ENCODE measurements at regions not wholly inside any gene's neighbourhood (a gene's known extent, or its start where the extent isn't known, plus 50 kb on each side); places are given as distances from the start of the nearest gene placed in this dataset.

- DNase-seq: no peak
Observed at GRCh38 chr5:158552241-158552640, 547.5 kb downstream of the EBF1 start.

DNA sequence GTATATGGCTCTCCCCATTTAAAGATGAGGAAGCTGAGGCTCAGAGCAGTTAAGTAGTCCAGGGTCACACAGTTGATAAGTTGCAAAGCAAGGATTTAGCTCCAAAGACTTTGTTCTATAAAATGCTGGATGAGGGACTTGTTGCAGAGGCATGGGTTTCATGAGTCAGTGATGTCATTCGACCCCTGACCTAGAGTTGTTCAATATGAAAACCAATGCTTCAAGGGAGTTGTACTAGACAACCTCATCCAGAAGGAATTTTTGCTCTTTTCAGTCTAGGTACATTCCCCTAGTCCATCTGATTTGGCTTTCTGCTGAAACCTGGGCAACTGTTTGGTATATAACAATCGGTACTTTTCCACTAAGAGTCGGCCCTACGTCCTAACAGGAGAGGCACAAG, 550.4 kb downstream of the EBF1 start:
- no peak for DNase-seq

DNA sequence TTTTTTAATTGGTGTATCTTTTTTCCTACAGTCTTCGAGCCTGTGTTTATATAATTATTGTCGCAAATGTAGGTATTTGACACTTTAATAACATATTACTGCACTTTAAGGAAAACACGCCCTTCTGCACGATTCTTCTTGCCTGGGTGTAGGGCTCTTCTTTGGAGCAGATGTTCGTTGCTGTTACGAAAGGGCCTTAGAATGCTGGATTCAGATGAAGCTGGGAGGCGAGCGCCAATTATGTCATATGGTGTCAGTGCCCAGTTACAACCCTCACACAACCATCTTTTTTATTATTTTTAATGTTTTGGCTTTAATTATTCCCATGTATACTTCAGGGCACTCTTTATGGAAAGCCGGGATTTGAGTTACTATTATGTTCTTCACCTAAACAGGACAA, 553.0 kb downstream of the EBF1 start:
- DNase-seq: no peak

DNA sequence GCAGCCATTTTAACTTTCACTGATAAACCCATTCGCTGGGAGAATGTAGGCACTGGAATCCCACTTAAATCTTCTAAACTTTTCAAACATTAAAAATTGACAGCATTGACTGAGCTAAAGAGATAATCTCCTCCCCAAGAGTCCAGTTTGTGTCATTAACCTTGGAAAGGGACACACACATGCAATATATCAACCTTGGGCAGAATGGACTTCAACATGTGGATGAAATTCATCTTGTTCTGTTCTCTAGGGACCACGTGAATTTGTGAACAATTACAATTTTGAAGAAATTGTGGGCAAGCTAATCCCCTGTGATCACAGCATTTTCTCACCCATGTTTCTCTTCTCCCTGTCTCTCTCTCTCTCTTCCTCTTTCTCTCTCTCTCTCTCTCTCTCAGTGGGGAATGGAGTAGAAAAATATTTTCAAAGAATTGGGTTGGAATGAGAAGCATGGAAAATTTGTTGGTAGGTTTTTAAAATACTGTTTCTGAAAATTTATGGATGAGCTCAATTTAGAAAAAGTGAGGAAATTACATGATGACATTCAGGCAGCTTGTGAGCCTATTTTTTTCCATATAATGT, 553.7 kb downstream of the EBF1 start:
- DNase-seq: no peak

DNA sequence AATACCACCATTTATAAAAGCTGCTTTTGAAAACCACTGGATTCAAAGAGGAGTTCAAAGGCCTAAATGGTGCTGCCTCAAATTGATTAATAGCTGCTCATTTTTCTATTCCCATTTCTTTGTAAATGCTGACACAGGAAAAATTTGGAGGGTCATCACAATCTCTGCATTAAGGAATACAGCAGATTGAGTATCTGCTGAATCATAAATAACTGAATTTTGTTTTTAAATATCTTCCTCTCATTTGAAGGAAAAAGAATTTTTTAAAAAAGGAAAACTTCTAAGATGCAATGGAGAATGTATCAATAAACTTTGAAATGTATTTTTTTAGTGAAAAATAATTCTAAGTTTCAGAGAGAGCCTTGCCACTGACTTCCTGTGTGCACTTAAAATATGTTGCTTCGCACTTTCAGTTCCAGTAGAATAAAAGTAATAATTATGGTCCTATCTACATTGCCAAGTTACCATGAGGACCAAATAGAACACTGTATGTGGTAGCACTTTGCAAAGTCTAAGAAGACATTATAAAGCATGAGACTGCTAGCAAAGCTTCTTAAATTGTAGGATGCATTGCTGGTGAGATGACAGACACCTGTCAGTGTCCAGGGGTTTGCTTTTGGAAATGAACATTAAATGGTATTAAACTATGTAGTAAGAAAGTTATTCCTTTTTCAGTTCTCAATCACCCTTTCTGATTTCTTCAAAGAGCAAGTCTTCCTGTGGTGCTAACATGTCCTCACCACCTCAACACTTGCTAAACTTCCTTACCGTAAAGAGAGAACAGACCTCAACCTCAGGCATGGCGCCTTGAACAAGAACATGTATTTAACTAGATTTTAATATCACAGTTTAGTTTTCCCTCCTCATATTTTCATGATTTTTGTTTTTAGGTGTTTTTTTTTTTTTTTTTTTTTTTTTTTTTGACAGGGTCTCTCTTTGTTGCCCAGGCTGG, 555.1 kb downstream of the EBF1 start:
- DNase-seq: no peak

- no peak for DNase-seq
Observed at GRCh38 chr5:158543539-158544387, 556.0 kb downstream of the EBF1 start.

GRCh38 chr5:158541536-158542297, 558.0 kb downstream of the EBF1 start:
- no peak for DNase-seq

DNA sequence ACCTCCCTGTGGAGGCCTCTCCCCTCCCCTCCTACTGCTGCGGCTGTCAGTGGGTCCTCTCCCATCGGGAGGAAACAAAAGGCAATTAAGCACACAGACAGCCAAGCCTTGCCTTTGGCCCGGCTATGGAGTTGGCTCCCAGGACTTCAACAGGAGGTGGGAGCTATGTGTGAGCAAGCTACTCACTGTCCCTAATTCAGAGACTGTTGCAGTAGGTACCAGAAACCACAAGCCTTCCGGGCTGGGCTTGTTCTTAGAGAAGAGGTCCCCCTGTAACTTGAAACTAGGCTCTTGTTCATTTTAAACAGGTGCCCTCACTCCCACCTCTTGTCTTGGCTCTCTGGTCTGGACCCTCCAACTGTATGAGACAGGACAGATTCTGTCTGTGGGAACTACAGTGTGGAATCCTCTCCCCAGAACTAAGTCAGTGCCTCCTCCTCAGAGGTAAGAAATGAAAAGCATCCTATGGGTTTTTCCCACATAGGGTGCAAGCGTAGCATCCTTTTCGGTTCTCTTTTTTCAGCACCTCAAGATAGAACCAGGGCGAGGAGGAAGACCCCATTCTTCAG, 561.1 kb downstream of the EBF1 start:
- DNase-seq: no peak

- no peak for DNase-seq
Observed at GRCh38 chr5:158537366-158537765, 562.4 kb downstream of the EBF1 start.

- DNase-seq: no peak
Observed at GRCh38 chr5:158534203-158534602, 565.5 kb downstream of the EBF1 start.

DNA sequence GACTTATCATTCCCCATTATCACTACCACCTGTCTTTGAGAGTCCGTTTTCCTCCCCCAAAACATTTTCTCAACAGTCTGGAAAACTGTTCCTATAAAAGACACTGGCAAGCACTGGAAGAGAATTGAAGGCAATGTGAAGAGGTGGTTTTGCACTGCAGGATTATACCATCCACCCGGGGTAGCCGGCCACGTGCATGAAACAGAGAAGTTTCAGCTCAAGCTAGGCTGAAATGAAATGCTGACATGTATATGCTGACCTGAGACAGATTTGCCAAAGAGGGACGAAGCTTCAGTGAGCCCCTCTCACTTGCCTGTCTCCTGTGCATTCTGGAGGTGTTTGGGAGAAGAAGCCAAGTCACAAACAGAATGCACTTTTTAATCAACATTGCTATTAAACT, 567.0 kb downstream of the EBF1 start:
- DNase-seq: no peak

GRCh38 chr5:158531860-158532259, 567.9 kb downstream of the EBF1 start:
- DNase-seq: no peak

- no peak for DNase-seq
Observed at GRCh38 chr5:158530115-158530514, 569.6 kb downstream of the EBF1 start.

GRCh38 chr5:158529454-158529853, 570.3 kb downstream of the EBF1 start:
- no peak for DNase-seq

DNA sequence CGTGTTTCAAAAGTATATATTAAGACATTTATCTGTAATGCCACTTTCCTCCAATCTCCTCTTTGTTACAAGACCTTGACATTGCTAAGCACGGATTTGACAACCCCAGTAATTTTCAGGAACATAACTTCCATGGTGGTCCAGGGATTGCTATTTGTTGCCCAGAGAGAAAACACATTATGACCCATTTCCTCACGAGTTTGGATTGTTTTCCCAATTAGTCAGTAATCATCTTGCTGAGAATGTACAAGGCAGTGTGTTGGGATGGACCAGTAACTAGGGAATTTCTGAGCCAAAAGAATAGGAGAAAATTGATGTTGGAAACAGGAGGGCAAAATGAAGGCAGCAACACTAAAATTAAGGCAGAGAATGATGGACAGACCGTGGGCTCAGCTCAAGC, 574.1 kb downstream of the EBF1 start:
- DNase-seq: no peak

DNA sequence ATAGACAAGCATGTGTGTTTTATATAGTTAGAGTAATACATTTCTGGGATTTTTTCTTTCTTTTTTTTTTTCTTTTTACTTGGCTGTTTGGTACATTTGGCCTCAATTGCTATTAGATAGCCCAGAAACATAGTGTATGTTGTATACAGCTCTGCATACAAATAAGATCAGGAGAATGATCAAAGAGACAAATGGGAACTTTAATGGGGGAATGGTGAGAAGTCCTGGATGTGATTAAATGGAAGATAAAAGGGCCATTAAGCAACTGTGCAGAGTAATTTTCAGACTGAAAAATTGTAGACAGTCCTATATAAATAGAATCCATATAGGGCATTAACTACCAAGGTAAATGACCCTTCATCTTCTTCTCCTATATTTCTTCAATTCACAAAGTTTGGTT, 575.6 kb downstream of the EBF1 start:
- no peak for DNase-seq

DNA sequence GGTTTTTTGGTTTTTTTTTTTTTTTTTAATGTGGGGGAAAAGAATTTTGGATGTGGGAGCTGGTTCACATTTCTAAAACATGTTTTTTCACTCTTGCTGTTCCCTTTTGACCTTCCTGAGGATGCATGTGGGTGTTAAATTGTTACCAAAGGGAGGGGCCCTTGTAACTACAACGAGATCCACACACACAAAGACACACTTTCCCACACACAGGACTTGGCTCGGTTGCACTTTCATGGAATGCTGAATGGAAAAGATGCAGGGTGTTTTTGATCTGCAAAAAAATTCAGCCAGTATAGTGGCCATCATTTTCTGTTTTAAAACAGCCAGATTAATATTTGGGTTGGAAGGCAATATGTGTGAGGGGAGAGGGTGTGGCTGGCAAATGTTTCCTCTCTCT, 576.9 kb downstream of the EBF1 start:
- no peak for DNase-seq

DNA sequence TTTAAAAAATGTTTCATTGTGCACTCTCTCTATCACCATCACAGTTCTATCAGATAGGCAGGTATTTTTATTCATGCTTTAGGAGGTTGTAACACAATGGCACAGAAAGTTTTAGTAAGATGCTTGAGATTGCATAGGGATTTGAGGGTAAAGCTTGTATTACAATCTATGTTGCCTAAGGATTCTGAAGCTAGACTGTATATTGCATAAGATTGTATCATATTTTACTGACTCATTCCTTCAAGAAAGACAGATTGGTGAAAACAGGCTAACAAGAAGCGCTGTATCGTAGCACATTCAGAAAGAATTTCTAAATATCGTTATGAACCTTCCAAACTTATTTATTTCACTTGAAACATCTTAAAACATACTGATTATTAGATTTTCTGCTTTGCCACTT, 577.7 kb downstream of the EBF1 start:
- no peak for DNase-seq

DNA sequence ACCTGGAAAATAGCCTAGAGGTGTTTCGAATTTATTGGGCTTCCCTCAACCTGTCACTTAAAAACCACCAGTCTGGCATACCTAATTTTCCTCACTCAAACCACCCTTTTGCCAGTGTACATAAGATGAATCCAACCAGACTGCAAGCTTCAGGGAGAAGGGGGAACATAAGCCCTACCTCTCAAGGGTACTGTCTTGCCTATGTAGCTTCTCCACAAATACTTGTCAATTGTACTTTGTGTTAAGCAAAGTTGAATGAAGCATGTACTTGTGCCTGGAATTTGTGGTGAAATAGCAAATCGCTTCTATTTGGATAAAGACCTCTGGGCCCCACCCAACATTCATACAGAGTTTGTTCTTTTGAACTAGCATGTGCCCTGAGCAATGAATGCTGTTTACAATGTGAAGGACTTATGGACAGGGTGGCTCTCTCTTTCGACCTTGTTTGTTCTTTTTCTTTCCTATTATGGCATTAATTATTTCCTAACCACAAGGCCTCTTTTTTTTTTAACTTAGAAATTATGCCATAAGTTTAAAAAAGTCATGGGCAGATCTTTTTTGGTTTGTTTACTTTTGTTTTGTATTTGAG, 580.2 kb downstream of the EBF1 start:
- DNase-seq: no peak

DNA sequence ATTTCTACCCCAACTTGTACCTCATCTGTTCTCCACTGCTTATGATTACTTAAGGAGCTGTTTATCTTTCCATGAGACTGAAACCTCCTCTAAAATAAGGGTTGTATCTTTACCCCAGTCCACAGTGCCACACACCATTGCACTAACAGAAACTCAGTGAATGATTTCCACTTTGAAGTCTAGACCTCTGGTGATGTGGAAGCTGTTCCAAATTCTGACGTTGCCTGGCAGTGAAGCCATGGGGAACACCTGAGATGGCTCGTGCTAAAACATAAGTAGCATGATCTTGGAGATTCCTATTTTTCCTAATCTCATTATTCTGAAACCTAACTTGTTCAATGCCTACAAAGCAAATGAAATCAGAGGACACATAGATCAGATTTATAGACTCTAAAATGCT, 583.2 kb downstream of the EBF1 start:
- DNase-seq: no peak

DNA sequence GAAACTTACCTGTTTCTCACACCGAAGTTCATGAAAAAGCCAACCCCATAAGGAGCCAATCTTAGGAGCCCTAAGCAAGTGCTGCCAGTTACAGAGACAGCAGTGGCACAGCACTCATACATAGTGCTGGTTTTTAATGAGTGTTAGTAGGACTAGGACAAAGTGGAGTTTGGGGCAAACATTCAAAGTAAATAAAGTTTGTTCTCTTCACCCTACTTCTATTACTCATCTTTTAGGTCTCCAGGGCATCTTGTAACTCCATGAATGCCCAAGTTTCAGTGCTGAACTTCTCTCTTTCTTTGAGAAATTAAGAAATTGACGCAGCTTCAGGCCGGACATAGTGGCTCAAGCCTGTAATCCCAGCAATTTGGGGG, 584.7 kb downstream of the EBF1 start:
- DNase-seq: no peak

DNA sequence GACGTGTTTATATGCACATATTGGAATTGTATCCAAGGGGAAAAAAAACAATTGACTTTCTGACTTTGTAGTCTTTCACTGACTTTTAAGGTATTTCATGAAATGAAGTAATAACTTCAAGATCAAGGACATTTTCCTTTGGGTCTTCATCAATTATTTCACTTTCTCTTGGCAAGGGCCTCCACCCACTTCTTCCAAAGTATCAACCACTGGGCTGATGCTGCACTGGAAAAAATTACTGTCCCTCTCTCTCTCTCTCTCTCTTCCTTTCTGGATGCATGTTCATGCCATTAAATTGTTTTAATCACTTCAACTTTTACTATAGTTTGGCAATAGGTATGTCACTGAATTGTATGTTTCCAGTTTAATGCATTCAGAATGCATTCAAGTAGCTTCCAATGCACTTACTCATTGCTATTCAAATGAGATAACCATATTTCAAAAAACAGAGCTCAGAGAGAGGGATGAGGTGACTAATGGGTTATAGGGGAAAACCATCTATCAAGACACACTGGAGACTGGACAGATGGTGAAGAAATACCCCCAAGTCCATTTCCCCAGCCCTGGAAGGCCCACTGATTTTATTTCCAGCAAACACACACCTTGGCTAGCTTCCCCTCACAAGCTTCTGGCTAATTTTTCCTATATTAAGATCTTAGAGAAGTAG, 585.3 kb downstream of the EBF1 start:
- no peak for DNase-seq
